ENCODE measurements at regions not wholly inside any gene's neighbourhood (a gene's known extent, or its start where the extent isn't known, plus 50 kb on each side); places are given as distances from the start of the nearest gene placed in this dataset.

- DNase-seq = no peak
Measured at GRCh38 chr2:12795851-12796250, 79.1 kb downstream of the TRIB2 start.

GRCh38 chr2:12796657-12797056 lies 79.9 kb downstream of the TRIB2 start:
- no peak for DNase-seq

- DNase-seq = no peak
Measured at GRCh38 chr2:12797815-12798214, 81.1 kb downstream of the TRIB2 start.

GRCh38 chr2:12803607-12804006 lies 86.9 kb downstream of the TRIB2 start:
- DNase-seq = no peak

GRCh38 chr2:12804091-12804856 lies 87.5 kb downstream of the TRIB2 start:
- DNase-seq = no peak

- no peak for DNase-seq
Measured at GRCh38 chr2:12805033-12805432, 88.3 kb downstream of the TRIB2 start.

- DNase-seq = no peak
Measured at GRCh38 chr2:12806549-12807242, 90.0 kb downstream of the TRIB2 start.

GRCh38 chr2:12807907-12808810 lies 91.4 kb downstream of the TRIB2 start:
- DNase-seq = no peak

- DNase-seq = no peak
Measured at GRCh38 chr2:12809526-12809925, 92.8 kb downstream of the TRIB2 start.

- DNase-seq = no peak
Measured at GRCh38 chr2:12811916-12812315, 95.2 kb downstream of the TRIB2 start.

GRCh38 chr2:12813166-12813565 lies 96.4 kb downstream of the TRIB2 start:
- no peak for DNase-seq

GRCh38 chr2:12816379-12817306 lies 99.9 kb downstream of the TRIB2 start:
- DNase-seq = no peak

- DNase-seq = no peak
Measured at GRCh38 chr2:12817870-12818269, 101.1 kb downstream of the TRIB2 start.

- DNase-seq = no peak
Measured at GRCh38 chr2:12818416-12819102, 101.8 kb downstream of the TRIB2 start.

GRCh38 chr2:12819103-12819475 lies 102.4 kb downstream of the TRIB2 start:
- DNase-seq = no peak

- no peak for DNase-seq
Measured at GRCh38 chr2:12819721-12820120, 103.0 kb downstream of the TRIB2 start.

GRCh38 chr2:12821656-12822055 lies 104.9 kb downstream of the TRIB2 start:
- no peak for DNase-seq

GRCh38 chr2:12824351-12824777 lies 107.6 kb downstream of the TRIB2 start:
- DNase-seq = no peak

GRCh38 chr2:12824778-12825379 lies 108.1 kb downstream of the TRIB2 start:
- no peak for DNase-seq

- no peak for DNase-seq
Measured at GRCh38 chr2:12826781-12827180, 110.0 kb downstream of the TRIB2 start.

GRCh38 chr2:12827721-12828120 lies 111.0 kb downstream of the TRIB2 start:
- DNase-seq = no peak

Measured in NCI-H1092 (cell line).